ENCODE measurements at regions not wholly inside any gene's neighbourhood (a gene's known extent, or its start where the extent isn't known, plus 50 kb on each side); places are given as distances from the start of the nearest gene placed in this dataset.

DNA sequence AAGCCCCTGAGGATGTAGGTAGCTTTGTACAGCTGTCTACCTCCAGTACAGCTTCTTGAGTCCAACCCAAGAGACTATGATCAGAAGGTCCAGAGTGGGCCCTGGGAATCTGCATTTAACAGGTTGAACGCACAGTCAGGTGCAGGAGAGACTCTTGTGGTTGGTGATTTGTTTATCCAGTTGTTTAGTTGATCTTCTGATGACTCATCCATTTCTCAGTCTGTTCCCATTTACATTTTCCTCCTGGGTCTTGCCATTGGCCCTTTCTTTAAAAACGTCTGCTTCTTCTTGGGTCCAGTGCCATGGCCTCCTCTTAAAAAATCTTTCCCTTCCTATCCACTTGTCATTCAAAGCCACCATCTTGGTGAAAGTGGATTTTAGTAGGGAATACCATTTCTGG is 734.2 kb downstream of the MED13L start:
- no peak for ATAC-seq
- intact Hi-C loops (cut with DNase I): no loop called here
- Histone ChIP-seq H3K27ac (no peak overlapping the region), H3K4me1 (no peaks in the 10 kb centered on the region), H3K4me3 (no peak overlapping the region), H3K36me3 (no peaks in the 10 kb centered on the region), H3K27me3 (no peaks in the 10 kb centered on the region), H3K9me3 (no peaks in the 10 kb centered on the region)
- TF ChIP-seq, protein P1, sequence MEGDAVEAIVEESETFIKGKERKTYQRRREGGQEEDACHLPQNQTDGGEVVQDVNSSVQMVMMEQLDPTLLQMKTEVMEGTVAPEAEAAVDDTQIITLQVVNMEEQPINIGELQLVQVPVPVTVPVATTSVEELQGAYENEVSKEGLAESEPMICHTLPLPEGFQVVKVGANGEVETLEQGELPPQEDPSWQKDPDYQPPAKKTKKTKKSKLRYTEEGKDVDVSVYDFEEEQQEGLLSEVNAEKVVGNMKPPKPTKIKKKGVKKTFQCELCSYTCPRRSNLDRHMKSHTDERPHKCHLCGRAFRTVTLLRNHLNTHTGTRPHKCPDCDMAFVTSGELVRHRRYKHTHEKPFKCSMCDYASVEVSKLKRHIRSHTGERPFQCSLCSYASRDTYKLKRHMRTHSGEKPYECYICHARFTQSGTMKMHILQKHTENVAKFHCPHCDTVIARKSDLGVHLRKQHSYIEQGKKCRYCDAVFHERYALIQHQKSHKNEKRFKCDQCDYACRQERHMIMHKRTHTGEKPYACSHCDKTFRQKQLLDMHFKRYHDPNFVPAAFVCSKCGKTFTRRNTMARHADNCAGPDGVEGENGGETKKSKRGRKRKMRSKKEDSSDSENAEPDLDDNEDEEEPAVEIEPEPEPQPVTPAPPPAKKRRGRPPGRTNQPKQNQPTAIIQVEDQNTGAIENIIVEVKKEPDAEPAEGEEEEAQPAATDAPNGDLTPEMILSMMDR (IDR thresholded peaks at IDR 0.05): no peak
- DNase-seq: no peak

DNA sequence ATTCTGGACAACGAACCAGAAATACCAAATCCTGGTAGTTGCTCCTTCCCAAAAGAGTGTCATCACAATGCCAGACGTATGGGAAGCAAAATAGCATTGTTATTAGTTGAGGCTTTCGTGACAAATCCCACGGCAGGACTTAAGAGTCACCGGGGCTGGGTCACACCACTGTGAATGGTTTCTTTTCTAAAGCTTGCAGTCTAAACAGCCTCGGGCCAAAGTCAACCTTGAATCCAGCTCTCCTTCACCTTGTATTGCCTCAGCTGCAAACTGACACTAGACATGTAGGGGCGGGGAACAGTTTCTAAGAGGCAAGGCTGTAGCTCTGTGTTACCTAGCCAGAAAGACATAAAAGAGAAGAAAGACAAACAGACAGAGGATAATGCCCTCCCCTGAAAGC is 734.8 kb downstream of the MED13L start:
- no peak for ATAC-seq
- no peaks in the 10 kb centered on the region for H3K27me3 ChIP-seq
- no peak for DNase-seq
- H3K27ac ChIP-seq: no peak overlapping the region
- no peak overlapping the region for H3K4me3 ChIP-seq
- no peaks in the 10 kb centered on the region for H3K4me1 ChIP-seq
- no peaks in the 10 kb centered on the region for H3K9me3 ChIP-seq
- no peaks in the 10 kb centered on the region for H3K36me3 ChIP-seq
- intact Hi-C loops (cut with DNase I): no loop called here
- TF ChIP-seq, protein P1 (IDR thresholded peaks at IDR 0.05): no peak

DNA sequence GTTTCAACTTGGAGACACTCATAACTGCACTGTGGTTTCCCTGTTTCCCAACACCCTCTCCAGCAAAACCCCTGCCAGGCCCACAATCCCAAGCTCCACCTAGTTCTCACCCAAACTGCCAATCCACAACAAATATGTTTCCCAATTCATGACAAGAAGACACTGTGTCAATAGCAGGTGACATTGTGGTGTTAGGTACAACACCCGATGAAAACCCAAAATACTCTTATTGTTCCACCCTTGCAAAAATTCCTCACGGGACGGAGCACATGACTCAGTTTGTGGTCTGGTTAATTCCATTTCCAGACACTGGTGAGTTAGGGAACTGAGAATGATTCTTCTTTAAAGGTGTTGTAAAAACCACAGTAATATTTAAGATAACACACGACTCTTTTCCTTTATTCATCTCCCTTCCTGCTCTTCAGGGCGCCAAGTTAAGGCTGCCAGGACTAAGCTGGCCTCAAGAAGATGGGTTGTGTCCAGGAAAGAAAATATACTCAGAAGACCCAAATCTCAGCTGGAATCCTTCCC is 735.5 kb downstream of the MED13L start:
- ATAC-seq (no peak), DNase-seq (no peak)
- intact Hi-C loops (cut with DNase I): no loop called here
- H3K4me3 ChIP-seq: no peak overlapping the region
- H3K27ac ChIP-seq: no peak overlapping the region
- H3K4me1 ChIP-seq: no peaks in the 10 kb centered on the region
- no peaks in the 10 kb centered on the region for H3K36me3 ChIP-seq
- H3K9me3 ChIP-seq: no peaks in the 10 kb centered on the region
- H3K27me3 ChIP-seq: no peaks in the 10 kb centered on the region
- TF ChIP-seq, protein P1 (IDR thresholded peaks at IDR 0.05): no peak

DNA sequence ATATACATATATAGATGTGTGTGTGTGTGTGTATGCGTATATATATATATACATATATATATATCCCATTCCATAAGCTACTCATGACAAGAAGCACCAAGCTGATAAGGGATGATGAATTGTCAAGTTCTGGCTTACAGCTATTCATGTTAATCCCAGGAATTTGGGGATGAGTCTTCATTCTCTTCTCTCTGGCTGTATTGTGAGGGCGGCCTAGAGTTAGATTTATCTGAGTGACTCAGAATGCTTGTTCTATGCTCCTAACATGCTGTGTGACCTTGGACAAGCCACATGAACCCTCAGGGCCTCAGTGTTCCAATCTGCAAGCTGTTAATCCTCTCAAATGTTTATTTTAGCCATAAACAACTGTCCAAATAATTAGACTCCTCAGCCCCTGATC is 749.0 kb downstream of the MED13L start:
- Histone ChIP-seq H3K9me3 (no peaks in the 10 kb centered on the region), H3K4me1 (no peaks in the 10 kb centered on the region), H3K27me3 (no peaks in the 10 kb centered on the region), H3K4me3 (no peak overlapping the region), H3K27ac (no peak overlapping the region), H3K36me3 (no peaks in the 10 kb centered on the region)
- DNase-seq (no peak), ATAC-seq (no peak)
- TF ChIP-seq, protein P1 (IDR thresholded peaks at IDR 0.05): no peak
- intact Hi-C loops (cut with DNase I): no loop called here

DNA sequence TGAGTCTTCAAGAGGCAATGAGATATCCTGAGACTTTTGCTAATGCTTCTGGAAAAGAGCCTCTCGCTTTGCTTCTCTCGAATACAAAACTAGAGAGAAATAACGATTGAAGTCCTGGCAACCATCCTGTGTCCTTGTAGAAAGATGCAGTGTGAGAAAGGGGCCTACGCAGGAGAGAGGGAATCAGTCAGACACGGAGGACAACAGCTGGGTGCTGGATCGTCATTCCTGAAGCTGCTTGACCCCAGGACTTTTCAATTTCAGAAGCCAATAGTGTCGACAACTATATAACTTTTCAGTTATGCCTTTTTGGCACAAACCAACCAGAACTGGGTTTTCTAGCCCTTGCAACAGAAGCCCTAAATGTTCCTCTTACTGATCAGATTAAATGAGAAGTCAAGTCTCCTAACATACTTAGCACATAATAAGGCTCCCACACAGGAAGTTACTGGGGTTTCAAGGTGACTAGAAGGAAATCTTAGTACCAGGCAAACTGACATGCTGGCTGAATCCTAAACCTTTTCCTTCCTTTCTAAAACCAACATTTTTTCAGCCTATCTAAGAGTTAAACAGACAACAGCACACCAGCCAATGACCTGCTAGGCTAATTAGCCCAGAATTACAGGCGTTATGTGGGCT is 755.6 kb downstream of the MED13L start:
- Histone ChIP-seq H3K27ac (no peak overlapping the region), H3K4me1 (no peaks in the 10 kb centered on the region), H3K27me3 (no peaks in the 10 kb centered on the region), H3K36me3 (no peaks in the 10 kb centered on the region), H3K4me3 (no peak overlapping the region), H3K9me3 (no peaks in the 10 kb centered on the region)
- intact Hi-C loops (cut with DNase I): no loop called here
- no peak for ATAC-seq
- no peak for DNase-seq
- TF ChIP-seq, protein P1 (IDR thresholded peaks at IDR 0.05): no peak

DNA sequence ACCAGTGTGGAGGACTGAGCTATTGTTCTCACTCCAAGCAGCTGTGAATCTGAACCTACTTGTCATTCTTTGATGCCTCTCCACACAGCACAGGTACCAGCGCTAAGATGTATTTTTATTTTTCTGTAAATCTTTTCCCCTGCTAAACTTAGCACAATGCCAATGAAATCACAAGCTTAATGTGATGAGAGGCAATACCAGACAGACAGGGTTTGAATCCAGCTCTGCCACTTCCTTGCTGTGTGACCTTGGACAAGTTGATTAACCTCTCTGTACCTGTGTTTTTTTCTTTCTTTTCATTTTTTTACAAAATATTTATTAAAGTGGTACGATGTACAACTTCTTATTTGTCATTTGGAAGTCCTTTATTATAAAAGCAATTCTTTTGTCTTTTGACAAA is 757.6 kb downstream of the MED13L start:
- intact Hi-C loops (cut with DNase I): no loop called here
- ATAC-seq: no peak
- H3K27ac ChIP-seq: no peak overlapping the region

More for the DNA sequence above, 757.6 kb downstream of the MED13L start:
- DNase-seq: no peak
- Histone ChIP-seq H3K4me1 (no peaks in the 10 kb centered on the region), H3K27me3 (no peaks in the 10 kb centered on the region), H3K4me3 (no peak overlapping the region), H3K36me3 (no peaks in the 10 kb centered on the region), H3K9me3 (no peaks in the 10 kb centered on the region)
- TF ChIP-seq, protein P1 (IDR thresholded peaks at IDR 0.05): no peak
